Peyer's patch (tissue), 4 donors: ENCODE measurements at regions not wholly inside any gene's neighbourhood (a gene's known extent, or its start where the extent isn't known, plus 50 kb on each side); places are given as distances from the start of the nearest gene placed in this dataset.

ENCODE experiments used
- DNase-seq, 3 donors: peaks; one replicate each; pipeline ENCODE4 v3.0.0-alpha.2; 2017 to 2019
- H3K27ac ChIP-seq, 4 donors: fragments of 200-600 bp; sonication (generic); one replicate each; pipeline ENCODE4 v1.5.1; 2016 to 2019
- H3K27me3 ChIP-seq, 2 donors: fragments of 200-600 bp; sonication (generic); one replicate each; pipeline ENCODE4 v1.5.1; 2019
- H3K36me3 ChIP-seq, 3 donors: fragments of 200-600 bp; sonication (generic); one replicate each; pipeline ENCODE4 v1.5.1; 2016 to 2019
- H3K4me1 ChIP-seq, 4 donors: fragments of 200-600 bp; sonication (generic); one replicate each; pipeline ENCODE4 v1.5.1; 2016 to 2019
- H3K4me3 ChIP-seq, 4 donors: fragments of 200-600 bp; sonication (generic); 1 replicate in 3 of 4; 2 replicates in 1 of 4; pipeline ENCODE4 v1.5.1; 2016 to 2019; ENCODE audit warnings: mild to moderate bottlenecking in 1 of 4
- H3K9me3 ChIP-seq, 4 donors: fragments of 200-600 bp; sonication (generic); one replicate each; pipeline ENCODE4 v1.5.1; 2016 to 2019; ENCODE audit warnings: mild to moderate bottlenecking in 1 of 4
- POLR2A ChIP-seq, 2 donors: fragments of 450-650 bp; IDR thresholded peaks; one replicate each; pipeline ENCODE4 v1.5.1; 2017; ENCODE audit warnings: antibody characterized with exemption in 2 of 2, mild to moderate bottlenecking in 2 of 2, moderate library complexity in 2 of 2
- TF ChIP-seq, protein P1 (sequence below), 6 experiments: fragments of 450-650 bp in 4 of 6; fragments of 200-600 bp in 2 of 6; sonication (generic) in 1 of 6; IDR thresholded peaks; one replicate each; pipeline ENCODE4 v1.5.1; 2017 to 2019; ENCODE audit warnings: antibody characterized with exemption in 6 of 6, mild to moderate bottlenecking in 3 of 6, moderate library complexity in 1 of 6

DNA sequence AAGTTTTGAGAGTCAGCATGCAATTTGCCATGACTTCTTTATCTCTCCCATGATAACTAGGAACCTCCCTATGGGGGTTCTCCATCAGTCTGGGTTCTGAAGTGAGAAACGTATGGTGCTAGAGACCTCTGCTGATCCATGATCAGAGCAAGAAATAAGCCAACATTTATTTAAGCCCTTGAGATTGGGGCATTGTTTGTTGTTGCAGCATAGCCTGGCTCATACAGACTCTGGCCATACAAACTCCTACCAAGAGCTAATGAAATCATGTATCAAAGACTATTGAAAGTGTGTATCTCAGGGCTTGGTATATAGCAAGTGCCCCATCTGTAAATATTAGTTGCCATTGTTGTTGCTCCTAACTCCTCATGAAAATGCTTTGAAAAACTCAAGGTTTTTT lies 233.9 kb downstream of the MAF start:
- DNase-seq: no peak
- Histone ChIP-seq H3K9me3 (peaks cover 0 to 6% (median 0%) of the 10 kb centered on the region in 4 donors), H3K36me3 (no peaks in the 10 kb centered on the region), H3K4me1 (no peaks in the 10 kb centered on the region), H3K4me3 (no peak overlapping the region), H3K27ac (no peak overlapping the region), H3K27me3 (no peaks in the 10 kb centered on the region)
- no peak for TF ChIP-seq POLR2A (IDR thresholded peaks at IDR 0.05)
- TF ChIP-seq, protein P1, sequence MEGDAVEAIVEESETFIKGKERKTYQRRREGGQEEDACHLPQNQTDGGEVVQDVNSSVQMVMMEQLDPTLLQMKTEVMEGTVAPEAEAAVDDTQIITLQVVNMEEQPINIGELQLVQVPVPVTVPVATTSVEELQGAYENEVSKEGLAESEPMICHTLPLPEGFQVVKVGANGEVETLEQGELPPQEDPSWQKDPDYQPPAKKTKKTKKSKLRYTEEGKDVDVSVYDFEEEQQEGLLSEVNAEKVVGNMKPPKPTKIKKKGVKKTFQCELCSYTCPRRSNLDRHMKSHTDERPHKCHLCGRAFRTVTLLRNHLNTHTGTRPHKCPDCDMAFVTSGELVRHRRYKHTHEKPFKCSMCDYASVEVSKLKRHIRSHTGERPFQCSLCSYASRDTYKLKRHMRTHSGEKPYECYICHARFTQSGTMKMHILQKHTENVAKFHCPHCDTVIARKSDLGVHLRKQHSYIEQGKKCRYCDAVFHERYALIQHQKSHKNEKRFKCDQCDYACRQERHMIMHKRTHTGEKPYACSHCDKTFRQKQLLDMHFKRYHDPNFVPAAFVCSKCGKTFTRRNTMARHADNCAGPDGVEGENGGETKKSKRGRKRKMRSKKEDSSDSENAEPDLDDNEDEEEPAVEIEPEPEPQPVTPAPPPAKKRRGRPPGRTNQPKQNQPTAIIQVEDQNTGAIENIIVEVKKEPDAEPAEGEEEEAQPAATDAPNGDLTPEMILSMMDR (IDR thresholded peaks at IDR 0.05): no peak

DNA sequence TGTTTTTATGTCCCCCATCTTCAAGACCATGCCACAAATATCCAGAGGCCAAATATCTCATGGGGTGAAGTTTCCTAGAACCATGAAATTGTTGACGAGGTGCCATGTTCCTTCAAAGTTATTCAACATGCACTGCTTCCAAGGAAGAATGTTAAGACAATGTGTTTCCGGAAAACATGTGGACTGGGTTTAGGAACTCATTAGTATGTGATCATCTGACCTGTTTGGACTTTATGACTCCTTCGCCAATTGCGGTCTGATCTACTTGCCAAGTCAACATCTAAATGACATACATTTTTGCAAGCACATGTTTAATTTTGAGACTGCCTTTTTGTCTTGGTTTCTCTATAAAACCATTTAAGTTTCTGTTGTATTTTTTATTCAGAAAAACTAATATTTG lies 234.8 kb downstream of the MAF start:
- no peak for TF ChIP-seq POLR2A (IDR thresholded peaks at IDR 0.05)
- Histone ChIP-seq H3K27ac (no peak overlapping the region), H3K4me3 (no peak overlapping the region)

DNA sequence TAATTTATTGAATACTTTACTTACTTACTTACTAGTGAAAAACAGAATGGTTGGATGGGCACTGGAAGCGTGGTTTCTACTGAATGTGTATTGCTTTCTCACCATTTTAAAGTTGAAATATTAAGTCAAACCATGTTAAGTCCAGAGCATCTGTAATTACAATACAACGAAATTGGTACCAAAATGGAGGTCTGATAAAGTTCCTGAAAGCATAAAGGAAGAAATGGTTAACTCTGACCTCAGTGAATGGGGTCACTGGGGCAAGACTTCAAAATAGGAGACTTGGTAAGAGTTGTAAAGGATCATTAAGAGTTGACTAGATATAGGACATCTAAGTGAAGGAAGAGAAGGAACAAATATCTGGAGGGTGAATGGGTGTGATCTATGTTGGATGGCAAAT lies 237.1 kb downstream of the MAF start:
- no peaks in the 10 kb centered on the region for H3K36me3 ChIP-seq
- H3K27ac ChIP-seq: no peak overlapping the region
- no peak for DNase-seq
- no peaks in the 10 kb centered on the region for H3K4me1 ChIP-seq
- no peaks in the 10 kb centered on the region for H3K27me3 ChIP-seq
- no peaks in the 10 kb centered on the region for H3K9me3 ChIP-seq
- H3K4me3 ChIP-seq: no peak overlapping the region
- TF ChIP-seq POLR2A (IDR thresholded peaks at IDR 0.05): no peak
- TF ChIP-seq, protein P1 (IDR thresholded peaks at IDR 0.05): no peak

More for the DNA sequence above, 234.8 kb downstream of the MAF start:
- DNase-seq: no peak
- H3K9me3 ChIP-seq: peaks cover 0 to under 1% (median 0%) of the 10 kb centered on the region in 4 donors
- H3K4me1 ChIP-seq: no peaks in the 10 kb centered on the region
- no peaks in the 10 kb centered on the region for H3K36me3 ChIP-seq
- no peaks in the 10 kb centered on the region for H3K27me3 ChIP-seq

DNA sequence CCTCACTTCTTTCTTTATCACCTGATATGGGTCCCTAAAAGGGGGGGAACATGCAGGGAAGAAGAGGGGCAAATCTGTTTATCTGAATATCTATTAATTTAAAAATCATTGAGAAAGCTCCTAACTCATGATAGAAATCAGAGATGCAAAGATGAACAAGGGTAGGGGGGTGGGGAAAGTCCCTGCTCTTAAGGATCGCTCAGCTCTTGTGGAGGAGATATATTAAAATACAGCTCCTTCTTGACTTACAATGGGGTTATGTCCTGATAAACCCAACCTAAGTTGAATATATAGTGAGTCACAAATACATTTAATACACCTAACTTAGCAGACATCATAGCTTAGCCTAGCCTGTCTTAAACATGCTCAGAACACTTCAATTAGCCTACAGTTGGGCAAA lies 237.5 kb downstream of the MAF start:
- Histone ChIP-seq H3K9me3 (no peaks in the 10 kb centered on the region), H3K4me3 (no peak overlapping the region), H3K27ac (no peak overlapping the region), H3K36me3 (no peaks in the 10 kb centered on the region), H3K27me3 (no peaks in the 10 kb centered on the region), H3K4me1 (no peaks in the 10 kb centered on the region)
- TF ChIP-seq, protein P1 (IDR thresholded peaks at IDR 0.05): no peak
- TF ChIP-seq POLR2A (IDR thresholded peaks at IDR 0.05): no peak
- DNase-seq: no peak

DNA sequence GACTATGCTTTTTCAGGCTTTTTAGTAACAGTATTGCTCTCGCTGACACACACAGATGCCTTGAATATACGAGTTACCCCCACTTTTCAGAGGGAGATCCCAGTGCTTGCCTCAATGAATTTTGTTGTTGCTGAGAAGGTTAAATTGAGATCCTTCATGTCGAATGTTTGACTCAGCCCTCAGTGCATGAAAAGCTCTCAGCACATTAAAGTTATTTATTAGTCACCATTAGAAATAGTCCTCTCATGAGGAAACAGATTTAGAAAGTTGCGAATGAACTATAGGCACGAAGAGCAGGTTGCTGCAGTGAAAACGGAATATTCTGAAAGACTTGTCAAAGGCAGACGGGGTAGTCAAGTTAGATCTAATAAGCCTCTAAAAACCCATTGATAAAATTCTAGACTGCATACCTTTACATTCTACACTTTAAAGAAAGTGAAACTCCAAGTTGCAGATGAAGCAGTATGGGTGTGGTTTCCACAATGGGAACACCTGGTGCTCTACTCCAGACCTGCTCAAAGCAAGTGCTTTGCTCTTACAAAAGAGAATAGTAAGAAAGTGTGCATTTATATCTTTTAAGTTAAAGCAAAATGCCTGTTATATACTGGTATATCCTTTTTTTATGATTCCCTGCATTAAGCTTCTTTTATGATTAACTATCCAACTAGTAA lies 238.1 kb downstream of the MAF start:
- Histone ChIP-seq H3K4me1 (no peaks in the 10 kb centered on the region), H3K36me3 (no peaks in the 10 kb centered on the region), H3K27me3 (no peaks in the 10 kb centered on the region), H3K9me3 (no peaks in the 10 kb centered on the region), H3K4me3 (no peak overlapping the region), H3K27ac (no peak overlapping the region)
- DNase-seq: no peak
- TF ChIP-seq, protein P1 (IDR thresholded peaks at IDR 0.05): no peak
- no peak for TF ChIP-seq POLR2A (IDR thresholded peaks at IDR 0.05)

DNA sequence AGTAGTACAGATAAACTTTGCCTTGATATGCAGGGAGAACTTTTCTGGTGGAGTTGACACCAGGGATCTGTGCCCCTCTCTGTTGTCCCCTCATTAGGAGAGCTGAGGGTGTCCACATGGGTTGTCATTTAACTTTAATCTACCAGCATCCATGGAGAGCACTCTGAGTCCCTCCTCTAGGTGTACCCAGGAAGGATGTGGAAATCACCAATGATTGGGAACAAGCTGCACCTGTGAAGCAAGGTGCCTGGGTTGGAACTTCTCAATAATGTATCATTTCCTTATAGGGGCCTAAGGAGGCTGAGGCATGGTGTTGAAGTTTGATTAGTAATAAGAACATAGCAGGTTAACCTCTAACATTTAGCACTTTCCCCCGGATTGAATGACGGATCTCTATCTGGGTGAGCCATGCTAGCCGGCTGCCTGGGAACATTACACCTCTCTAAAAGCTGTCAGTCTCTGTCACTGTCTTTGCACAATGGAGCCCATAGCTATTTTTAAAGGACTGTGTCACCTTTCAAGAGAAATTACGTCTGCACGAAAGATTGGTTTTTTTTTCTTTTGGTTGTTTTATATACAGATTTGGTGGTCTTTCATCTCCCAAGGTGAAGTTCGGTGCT lies 239.3 kb downstream of the MAF start:
- H3K27me3 ChIP-seq: no peaks in the 10 kb centered on the region
- no peaks in the 10 kb centered on the region for H3K4me1 ChIP-seq
- no peak overlapping the region for H3K27ac ChIP-seq
- TF ChIP-seq, protein P1 (IDR thresholded peaks at IDR 0.05): no peak
- TF ChIP-seq POLR2A (IDR thresholded peaks at IDR 0.05): no peak
- H3K9me3 ChIP-seq: no peaks in the 10 kb centered on the region
- DNase-seq: no peak
- no peaks in the 10 kb centered on the region for H3K36me3 ChIP-seq
- no peak overlapping the region for H3K4me3 ChIP-seq
